ENCODE measurements at regions not wholly inside any gene's neighbourhood (a gene's known extent, or its start where the extent isn't known, plus 50 kb on each side); places are given as distances from the start of the nearest gene placed in this dataset.
"Not testable (repeated sequence)": the region's sequence is repeated elsewhere in the genome, so short reads cannot be mapped to it uniquely, and the experiment has no call there.

DNA sequence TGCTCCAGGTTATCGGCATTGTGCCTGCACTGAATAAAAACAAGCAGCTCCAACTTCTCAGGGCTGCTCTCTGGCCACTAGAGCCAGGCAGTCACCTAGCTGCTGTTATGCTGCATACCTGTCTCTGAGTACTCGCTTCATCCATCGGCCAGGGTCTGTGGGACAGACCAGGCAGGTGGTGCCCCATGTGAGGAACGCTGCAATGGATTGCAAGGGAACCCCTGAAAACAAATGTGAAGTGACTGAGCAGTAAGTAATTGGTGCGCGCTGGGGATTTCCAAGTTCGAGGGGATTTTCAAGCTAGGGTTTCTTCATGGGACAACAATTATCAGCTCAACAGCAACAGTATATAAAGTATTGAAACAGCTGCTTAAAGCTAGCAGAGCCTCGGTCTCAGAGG lies 965.3 kb downstream of the AACS start:
- no peak overlapping the region for H3K4me3 ChIP-seq (ENCODE audit: low read depth, low read length)
- TF ChIP-seq, protein P1, sequence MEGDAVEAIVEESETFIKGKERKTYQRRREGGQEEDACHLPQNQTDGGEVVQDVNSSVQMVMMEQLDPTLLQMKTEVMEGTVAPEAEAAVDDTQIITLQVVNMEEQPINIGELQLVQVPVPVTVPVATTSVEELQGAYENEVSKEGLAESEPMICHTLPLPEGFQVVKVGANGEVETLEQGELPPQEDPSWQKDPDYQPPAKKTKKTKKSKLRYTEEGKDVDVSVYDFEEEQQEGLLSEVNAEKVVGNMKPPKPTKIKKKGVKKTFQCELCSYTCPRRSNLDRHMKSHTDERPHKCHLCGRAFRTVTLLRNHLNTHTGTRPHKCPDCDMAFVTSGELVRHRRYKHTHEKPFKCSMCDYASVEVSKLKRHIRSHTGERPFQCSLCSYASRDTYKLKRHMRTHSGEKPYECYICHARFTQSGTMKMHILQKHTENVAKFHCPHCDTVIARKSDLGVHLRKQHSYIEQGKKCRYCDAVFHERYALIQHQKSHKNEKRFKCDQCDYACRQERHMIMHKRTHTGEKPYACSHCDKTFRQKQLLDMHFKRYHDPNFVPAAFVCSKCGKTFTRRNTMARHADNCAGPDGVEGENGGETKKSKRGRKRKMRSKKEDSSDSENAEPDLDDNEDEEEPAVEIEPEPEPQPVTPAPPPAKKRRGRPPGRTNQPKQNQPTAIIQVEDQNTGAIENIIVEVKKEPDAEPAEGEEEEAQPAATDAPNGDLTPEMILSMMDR (conservative IDR thresholded peaks at IDR 0.05; ENCODE audit: low read depth, low read length): no peak
- no peak for DNase-seq (ENCODE audit: low read depth)

DNA sequence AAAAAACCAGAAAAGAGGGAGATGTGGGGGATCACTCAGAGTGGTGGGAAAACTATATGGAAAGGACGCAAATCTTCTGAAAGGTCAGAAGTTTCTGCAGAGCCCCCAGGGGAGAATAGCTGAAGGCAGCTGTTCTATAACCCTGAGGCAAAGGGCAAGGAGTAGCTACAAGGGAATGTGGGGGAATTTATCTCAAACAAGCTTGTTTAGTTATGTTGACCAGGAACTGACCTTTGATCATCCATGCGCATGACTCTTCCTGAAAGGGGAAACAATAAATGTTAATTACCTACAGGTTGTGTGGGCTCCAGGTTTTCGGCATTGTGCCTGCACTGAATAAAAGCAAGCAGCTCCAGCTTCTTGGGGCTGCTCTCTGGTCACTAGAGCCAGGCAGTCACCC lies 968.5 kb downstream of the AACS start:
- DNase-seq (ENCODE audit: low read depth): no peak
- H3K4me3 ChIP-seq (ENCODE audit: low read depth, low read length): no peak overlapping the region
- TF ChIP-seq, protein P1 (conservative IDR thresholded peaks at IDR 0.05; ENCODE audit: low read depth, low read length): no peak

DNA sequence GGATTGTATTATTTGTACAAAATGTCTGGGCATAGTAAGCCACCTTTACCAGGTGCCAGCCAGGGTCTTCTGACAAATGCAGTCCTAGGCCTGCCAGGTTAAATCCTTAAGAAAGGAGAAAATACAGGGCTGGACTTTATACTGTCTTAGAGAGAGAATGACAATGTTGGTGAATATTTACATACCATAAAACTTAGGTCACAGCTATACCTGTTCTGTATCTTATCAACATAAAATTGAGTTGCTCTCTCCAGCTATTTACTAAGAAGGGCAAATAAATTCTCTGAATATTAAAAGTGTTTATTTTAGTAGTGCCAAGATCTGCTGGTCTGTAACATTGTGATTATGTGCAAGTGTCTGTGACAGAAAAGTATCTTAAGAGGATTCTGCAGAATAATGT lies 971.1 kb downstream of the AACS start:
- no peak for DNase-seq (ENCODE audit: low read depth)
- no peak overlapping the region for H3K4me3 ChIP-seq (ENCODE audit: low read depth, low read length)
- TF ChIP-seq, protein P1 (conservative IDR thresholded peaks at IDR 0.05; ENCODE audit: low read depth, low read length): no peak

DNA sequence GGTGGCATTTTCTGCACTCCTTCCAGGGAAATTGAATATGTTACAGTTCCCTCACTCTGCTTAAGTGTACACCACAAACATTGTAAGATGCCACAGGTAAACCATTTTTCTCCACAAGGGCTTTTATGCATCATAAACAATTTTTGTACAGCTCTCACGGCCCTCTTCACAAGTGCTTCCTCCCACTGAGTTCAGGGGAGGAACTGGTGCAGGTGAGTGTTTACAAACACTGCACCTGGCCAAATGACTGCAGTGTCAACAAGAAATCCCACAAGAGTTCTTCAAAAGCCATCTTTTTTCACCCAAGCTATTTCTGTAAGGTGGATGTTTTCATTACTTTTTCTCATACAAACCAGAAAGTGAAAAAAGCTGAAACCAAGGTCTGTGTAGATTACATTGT lies 973.2 kb downstream of the AACS start:
- H3K4me3 ChIP-seq (ENCODE audit: low read depth, low read length): no peak overlapping the region
- TF ChIP-seq, protein P1 (conservative IDR thresholded peaks at IDR 0.05; ENCODE audit: low read depth, low read length): no peak
- DNase-seq (ENCODE audit: low read depth): no peak

DNA sequence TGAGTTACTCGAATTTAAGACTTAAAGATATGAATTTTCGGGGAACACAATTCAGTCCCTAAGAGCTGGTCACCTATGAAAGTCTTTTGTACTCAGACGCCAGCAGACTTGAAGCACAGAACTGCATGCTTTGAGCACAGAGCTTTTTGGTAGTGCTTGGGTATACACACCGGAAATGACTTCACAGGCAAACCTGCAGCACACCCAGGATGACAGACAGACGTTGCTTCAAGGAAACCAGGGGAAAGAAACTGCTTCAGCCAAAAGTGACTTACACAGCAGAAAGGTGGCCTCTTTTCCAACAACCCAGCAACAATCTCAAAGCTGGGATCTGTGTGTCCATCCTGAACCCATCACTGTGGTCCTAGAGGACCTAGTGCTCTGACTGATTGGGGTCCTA lies 975.1 kb downstream of the AACS start:
- TF ChIP-seq, protein P1 (conservative IDR thresholded peaks at IDR 0.05; ENCODE audit: low read depth, low read length): no peak
- no peak for DNase-seq (ENCODE audit: low read depth)
- H3K4me3 ChIP-seq (ENCODE audit: low read depth, low read length): no peak overlapping the region

DNA sequence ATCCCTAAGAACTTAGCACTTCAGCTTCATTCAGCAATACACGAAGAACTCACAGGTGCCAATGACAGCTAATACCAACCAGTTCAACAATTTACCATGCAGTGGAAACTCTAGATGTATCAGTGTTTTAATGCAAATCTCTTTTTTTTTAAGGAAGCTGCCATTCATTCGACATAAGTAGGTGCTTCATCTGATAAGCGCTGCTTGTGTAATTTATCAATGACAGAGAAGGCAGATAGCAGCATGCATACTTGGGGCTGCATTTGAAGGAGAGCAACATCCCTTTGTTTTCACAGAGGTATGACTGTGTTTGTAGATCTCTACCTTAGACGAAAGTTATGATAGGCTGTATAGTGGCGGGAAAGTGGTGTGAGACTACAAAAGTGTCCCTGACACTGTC lies 977.1 kb downstream of the AACS start:
- TF ChIP-seq, protein P1 (conservative IDR thresholded peaks at IDR 0.05; ENCODE audit: low read depth, low read length): no peak
- DNase-seq (ENCODE audit: low read depth): no peak
- no peak overlapping the region for H3K4me3 ChIP-seq (ENCODE audit: low read depth, low read length)

DNA sequence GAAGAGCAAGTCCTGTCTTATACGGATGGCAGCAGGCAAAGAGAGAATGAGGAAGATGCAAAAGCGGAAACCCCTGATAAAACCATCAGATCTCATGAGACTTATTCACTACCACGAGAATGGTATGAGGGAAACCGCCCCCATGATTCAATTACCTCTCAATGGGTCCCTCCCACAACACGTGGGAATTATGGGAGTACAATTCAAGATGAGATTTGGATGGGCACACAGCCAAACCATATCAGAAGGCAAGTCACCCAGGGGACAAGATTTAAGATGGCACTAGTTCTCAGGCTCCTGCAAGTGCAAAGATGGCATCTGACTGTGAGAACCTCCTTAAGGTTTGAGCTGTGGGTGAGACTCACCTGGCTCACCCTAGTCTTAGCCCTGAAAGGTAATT lies 984.3 kb downstream of the AACS start:
- not testable (repeated sequence) for DNase-seq (ENCODE audit: low read depth)

More for the DNA sequence above, 984.3 kb downstream of the AACS start:
- H3K4me3 ChIP-seq (ENCODE audit: low read depth, low read length): not testable (repeated sequence)
